HepG2 (cell line): ENCODE measurements at regions not wholly inside any gene's neighbourhood (a gene's known extent, or its start where the extent isn't known, plus 50 kb on each side); places are given as distances from the start of the nearest gene placed in this dataset.

Experiments
- ATAC-seq: fragments of 200-7000 bp; cut with Tn5 transposase; 3 replicates; pipeline ENCODE4 v1.9.1; 2020; ENCODE audit warnings: mild to moderate bottlenecking, moderate library complexity
- BruUV-seq: library from RNA; stranded (reverse); fragments of 400-500 nt; replicated peaks from 2 replicates; lab custom pipeline; 2021; lab: Mats Ljungman, UMichigan
- CTCF ChIA-PET: fragments of 300-600 bp; formaldehyde crosslinking; extraction: SDS; loops from one replicate; lab custom pipeline; 2021; ENCODE audit warnings: low total read pairs, inconsistent platforms, low intra/inter-chr PET ratio; lab: Yijun Ruan, JAX
- POLR2A ChIA-PET: fragments of 350-600 bp; sonication (Branson Sonifier 250); formaldehyde crosslinking; loops from one replicate; lab custom pipeline; 2020; ENCODE audit warnings: antibody characterized with exemption, inconsistent platforms; lab: Yijun Ruan, JAX
- DNase-seq: peaks from one replicate; pipeline ENCODE4 v3.0.0-alpha.2; 2015; ENCODE audit warnings: low spot score
- FAIRE-seq: peaks from 3 replicates; lab custom pipeline; 2011; peaks lifted over from hg19 to GRCh38; lab: Jason Lieb, UNC
- H2AFZ ChIP-seq: one replicate; pipeline ENCODE4 v1.6.1; 2011; ENCODE audit warnings: low read length, inconsistent platforms
- H3K27ac ChIP-seq: fragments of 300-600 bp; 3 replicates; pipeline ENCODE4 v1.8.0; 2011; ENCODE audit warnings: mixed run types, mild to moderate bottlenecking, mixed read lengths, low read length, inconsistent platforms; ENCODE audit not compliant: insufficient read depth; ENCODE audit errors: extremely low read length
- H3K27me3 ChIP-seq, 2 experiments: fragments of 200-600 bp in 1 of 2; 2 replicates in 1 of 2; 3 replicates in 1 of 2; pipeline versions ENCODE4 v1.6.0 to v1.8.0; 2011; ENCODE audit warnings: low read length in 2 of 2, mild to moderate bottlenecking in 2 of 2, moderate library complexity in 2 of 2, inconsistent platforms in 1 of 2; ENCODE audit not compliant: insufficient read depth in 2 of 2, control insufficient read depth in 1 of 2
- H3K36me3 ChIP-seq, 2 experiments: fragments of 200-600 bp in 1 of 2; replicated peaks in 1 of 2; 2 replicates in 1 of 2; 3 replicates in 1 of 2; pipeline versions ENCODE4 v1.5.1 to v1.8.0; 2011; ENCODE audit warnings: low read length in 2 of 2, inconsistent platforms in 1 of 2; ENCODE audit not compliant: insufficient read depth in 2 of 2, control insufficient read depth in 1 of 2
- H3K4me1 ChIP-seq: 2 replicates; pipeline ENCODE4 v1.5.1; 2012; ENCODE audit warnings: low read length, inconsistent platforms; ENCODE audit not compliant: insufficient read depth
- H3K4me2 ChIP-seq: 2 replicates; pipeline ENCODE4 v1.6.0; 2011; ENCODE audit warnings: low read depth, low read length, inconsistent platforms
- H3K4me3 ChIP-seq, 3 experiments: fragments of 200-600 bp in 1 of 3; sonication (generic), shearing (Covaris generic) in 1 of 3; replicated peaks in 1 of 3; 2 replicates each; pipeline ENCODE4 v1.5.1; 2011 to 2016; ENCODE audit warnings: low read length in 3 of 3, inconsistent platforms in 2 of 3, low read depth in 2 of 3, mild to moderate bottlenecking in 2 of 3, control low read depth in 1 of 3, mixed read lengths in 1 of 3; ENCODE audit not compliant: insufficient read depth in 1 of 3
- H3K79me2 ChIP-seq: one replicate; pipeline ENCODE4 v1.6.1; 2011; ENCODE audit warnings: low read length, inconsistent platforms; ENCODE audit not compliant: insufficient read depth
- H3K9ac ChIP-seq: 2 replicates; pipeline ENCODE4 v1.6.0; 2011; ENCODE audit warnings: mild to moderate bottlenecking, low read depth, low read length, inconsistent platforms; ENCODE audit not compliant: insufficient read depth
- H3K9me3 ChIP-seq: 2 replicates; pipeline ENCODE4 v1.5.1; 2012; ENCODE audit warnings: mild to moderate bottlenecking, low read length
- H4K20me1 ChIP-seq: 2 replicates; pipeline ENCODE4 v1.6.0; 2011; ENCODE audit warnings: inconsistent platforms, mild to moderate bottlenecking, low read length, moderate library complexity; ENCODE audit not compliant: insufficient read depth
- CCDC6 ChIP-seq: sonication (generic); formaldehyde crosslinking; IDR thresholded peaks from 2 replicates; pipeline ENCODE4 v1.8.1; 2022; ENCODE audit warnings: mild to moderate bottlenecking, missing genetic modification reagents, moderate library complexity
- DNMT1 ChIP-seq: sonication (generic); formaldehyde crosslinking; IDR thresholded peaks from 2 replicates; pipeline ENCODE4 v1.5.1; 2020; ENCODE audit warnings: mild to moderate bottlenecking, missing genetic modification reagents
- ETV6 ChIP-seq: sonication (generic); formaldehyde crosslinking; conservative IDR thresholded peaks from 2 replicates; pipeline ENCODE4 v1.4.0; 2020; ENCODE audit warnings: missing genetic modification reagents
- MTF2 ChIP-seq: sonication (generic); formaldehyde crosslinking; IDR thresholded peaks from 2 replicates; pipeline ENCODE4 v1.5.0; 2020; ENCODE audit warnings: missing genetic modification reagents, borderline replicate concordance
- NBN ChIP-seq: fragments of 450-650 bp; conservative IDR thresholded peaks from 2 replicates; pipeline ENCODE4 v1.6.1; 2017
- PREB ChIP-seq: sonication (generic); formaldehyde crosslinking; IDR thresholded peaks from 2 replicates; pipeline ENCODE4 v1.4.0; 2020; ENCODE audit warnings: missing genetic modification reagents
- STAG1 ChIP-seq: sonication (generic); formaldehyde crosslinking; IDR thresholded peaks from 2 replicates; pipeline ENCODE4 v1.4.0; 2020; ENCODE audit warnings: missing genetic modification reagents
- ZNF564 ChIP-seq: sonication (generic); formaldehyde crosslinking; IDR thresholded peaks from 2 replicates; pipeline ENCODE4 v1.8.1; 2023; ENCODE audit warnings: mild to moderate bottlenecking, missing genetic modification reagents
- ZNF572 ChIP-seq: sonication (generic); formaldehyde crosslinking; IDR thresholded peaks from 2 replicates; pipeline ENCODE4 v1.5.1; 2020; ENCODE audit warnings: mild to moderate bottlenecking, missing genetic modification reagents
- ZNF749 ChIP-seq: sonication (generic); formaldehyde crosslinking; IDR thresholded peaks from 2 replicates; pipeline ENCODE4 v1.8.0; 2022; ENCODE audit warnings: mild to moderate bottlenecking, missing genetic modification reagents, moderate library complexity, borderline replicate concordance
- ZNF772 ChIP-seq: sonication (generic); formaldehyde crosslinking; IDR thresholded peaks from 2 replicates; pipeline ENCODE4 v1.5.0; 2020; ENCODE audit warnings: mild to moderate bottlenecking, missing genetic modification reagents
- WGBS: methylation state at CpG from one replicate; pipeline ENCODE4 v1.1.6; 2017; ENCODE audit warnings: low lambda C conversion rate; 5-methylcytosine and 5-hydroxymethylcytosine counted together
- in situ Hi-C: cut with HindIII; loops from 2 replicates; pipeline ENCODE4 v1.10.0; 2017; ENCODE audit warnings: low pct_unique_long_range_greater_than_20kb; ENCODE audit not compliant: extremely low pct_ligation_motif_present
- intact Hi-C: fragments of 100-400 bp; cut with micrococcal nuclease; formaldehyde crosslinking; loops from one replicate; pipeline ENCODE4 v1.10.0; 2022; ENCODE audit not compliant: unreplicated experiment

GRCh38 chr14:54192610-54193009, 204.2 kb upstream of the CDKN3 start:
- TF ChIP-seq PREB (CRISPR knock-in tag) (no peak), CCDC6 (CRISPR knock-in tag) (no peak), ZNF564 (no peak), STAG1 (CRISPR knock-in tag) (peak; percentile 40), ZNF749 (CRISPR knock-in tag) (no peak), ETV6 (CRISPR knock-in tag) (no peak), DNMT1 (no peak)
- Histone ChIP-seq H3K79me2 (no peaks in the 10 kb centered on the region), H3K9ac (no peak overlapping the region), H4K20me1 (no peaks in the 10 kb centered on the region), H3K27me3 (no peaks in the 10 kb centered on the region), H3K4me1 (peaks cover 39% of the 10 kb centered on the region), H3K4me3 (no peak overlapping the region), H3K27ac (no peak overlapping the region), H2AFZ (no peak overlapping the region), H3K4me2 (no peak overlapping the region), H3K36me3 (no peaks in the 10 kb centered on the region), H3K9me3 (no peaks in the 10 kb centered on the region)
- DNase-seq (no peak), FAIRE-seq (no peak), ATAC-seq (no peak)
- ChIA-PET CTCF (no interaction called here), POLR2A (no interaction called here)
- WGBS, result 39% methylated on average over 2 of the region's 2 CpGs
- in situ Hi-C loops, result no loop called here
- intact Hi-C loops, result no loop called here
- BruUV-seq, result no TSS peak

GRCh38 chr14:54193871-54194270, 202.9 kb upstream of the CDKN3 start:
- Histone ChIP-seq H3K36me3 (no peaks in the 10 kb centered on the region), H3K4me3 (no peak overlapping the region), H3K4me2 (no peak overlapping the region), H3K9ac (no peak overlapping the region), H4K20me1 (no peaks in the 10 kb centered on the region), H3K27ac (no peak overlapping the region), H2AFZ (no peak overlapping the region), H3K27me3 (no peaks in the 10 kb centered on the region), H3K4me1 (peaks cover 45% of the 10 kb centered on the region), H3K79me2 (no peaks in the 10 kb centered on the region), H3K9me3 (peaks cover 8% of the 10 kb centered on the region; the same call in 1 of the 2 replicates)
- CTCF ChIA-PET, result no interaction called here
- no peak for TF ChIP-seq ZNF572 (CRISPR knock-in tag)
- TF ChIP-seq MTF2 (CRISPR knock-in tag), result no peak
- no peak for TF ChIP-seq ZNF772 (CRISPR knock-in tag)
- no peak for TF ChIP-seq NBN
- POLR2A ChIA-PET, result no interaction called here
- DNase-seq (no peak), ATAC-seq (no peak), FAIRE-seq (no peak)
- no TSS peak for BruUV-seq
- in situ Hi-C loops (no loop called here), intact Hi-C loops (no loop called here)
- 51% methylated on average over 3 of the region's 3 CpGs for WGBS
